ENCODE measurements at regions not wholly inside any gene's neighbourhood (a gene's known extent, or its start where the extent isn't known, plus 50 kb on each side); places are given as distances from the start of the nearest gene placed in this dataset.

GRCh38 chr12:90672081-90672480, 282.9 kb downstream of the CCER1 start:
- TF ChIP-seq CTCF (IDR thresholded peaks at IDR 0.05; ENCODE audit: insufficient read depth, low read depth, low read length) (no peak), EZH2 (IDR thresholded peaks at IDR 0.05; ENCODE audit: insufficient read depth, low read length) (no peak)
